Cardiac muscle cell (in vitro differentiated cells and primary cell): ENCODE measurements at regions not wholly inside any gene's neighbourhood (a gene's known extent, or its start where the extent isn't known, plus 50 kb on each side); places are given as distances from the start of the nearest gene placed in this dataset.
A peak's percentile ranks its signal among the peaks of the same experiment; 100 is the strongest.

Experiments used
- DNase-seq, 2 donors: peaks; one replicate each; pipeline versions ENCODE4 v3.0.0 to v3.0.0-alpha.2; 2010 to 2017; ENCODE audit warnings: low read depth in 1 of 2, low spot score in 1 of 2
- H3K27ac ChIP-seq: fragments of 200-600 bp; sonication (generic); 2 replicates; pipeline ENCODE4 v1.5.1; 2016
- H3K27me3 ChIP-seq: fragments of 200-600 bp; sonication (generic); 2 replicates; pipeline ENCODE4 v1.6.0; 2016; ENCODE audit warnings: control low read depth
- H3K36me3 ChIP-seq: fragments of 200-600 bp; sonication (generic); 2 replicates; pipeline ENCODE4 v1.5.1; 2016; ENCODE audit warnings: control low read depth
- H3K4me1 ChIP-seq: fragments of 200-600 bp; sonication (generic); 2 replicates; pipeline ENCODE4 v1.8.1; 2017; ENCODE audit warnings: low read depth, mild to moderate bottlenecking, mixed run types
- H3K4me3 ChIP-seq: fragments of 200-600 bp; sonication (generic); 2 replicates; pipeline ENCODE4 v1.5.1; 2016; ENCODE audit warnings: mild to moderate bottlenecking
- H3K9me3 ChIP-seq: fragments of 200-600 bp; sonication (generic); 2 replicates; pipeline ENCODE4 v1.5.1; 2017; ENCODE audit warnings: low read depth, mild to moderate bottlenecking, control low read depth
- TF ChIP-seq, protein P1 (sequence below): IDR thresholded peaks from 2 replicates; pipeline ENCODE4 v1.5.1; 2012; ENCODE audit warnings: low read depth, mild to moderate bottlenecking, low read length

DNA sequence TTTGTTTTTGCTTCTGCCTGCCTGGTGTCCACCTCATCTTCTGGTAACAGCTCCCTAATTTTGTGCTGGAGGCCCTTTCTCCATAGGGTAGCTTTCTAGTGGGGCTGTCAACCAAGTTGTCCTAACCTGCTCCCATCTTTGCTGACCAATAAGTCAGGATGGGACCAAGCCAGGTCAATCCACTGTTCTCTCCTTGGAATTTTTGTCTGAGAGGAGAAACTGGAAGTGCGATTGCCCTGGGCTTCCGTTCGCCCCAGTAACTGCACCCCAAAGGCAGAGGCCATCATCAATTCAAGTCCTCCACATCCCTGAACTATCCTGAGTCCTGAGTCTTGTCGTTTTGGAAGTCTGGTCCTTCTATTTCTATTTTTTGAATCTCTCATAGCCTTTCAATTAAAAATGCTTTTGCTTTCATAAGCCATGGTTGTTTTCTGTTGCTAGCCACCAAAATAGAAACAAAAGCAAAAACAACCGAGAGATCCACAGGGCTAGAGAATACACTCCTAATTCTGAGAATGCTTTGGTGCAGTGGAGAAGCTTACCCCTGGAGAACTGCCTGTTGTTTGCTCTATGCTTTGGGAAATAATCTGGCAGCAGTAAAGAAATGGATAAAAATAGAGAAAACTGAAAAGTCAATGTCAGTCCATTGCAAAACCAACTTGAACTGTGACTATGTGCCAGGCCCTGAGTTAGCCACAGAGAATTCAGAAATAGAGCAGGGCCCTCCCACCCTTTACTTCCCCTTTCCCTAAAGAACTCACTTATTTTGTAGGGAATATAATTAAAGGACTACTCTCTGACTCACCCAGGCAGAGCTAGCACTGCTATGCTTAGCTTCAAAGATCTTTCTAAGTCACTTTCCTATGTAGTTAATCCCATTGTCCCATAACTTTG lies 368.1 kb downstream of the CXCL12 start:
- Histone ChIP-seq H3K4me1 (no peaks in the 10 kb centered on the region), H3K36me3 (no peaks in the 10 kb centered on the region), H3K27ac (no peak overlapping the region), H3K27me3 (no peaks in the 10 kb centered on the region), H3K4me3 (no peak overlapping the region), H3K9me3 (no peaks in the 10 kb centered on the region)
- peak in 1 of 2 donors; percentile 66 for DNase-seq
- TF ChIP-seq, protein P1, sequence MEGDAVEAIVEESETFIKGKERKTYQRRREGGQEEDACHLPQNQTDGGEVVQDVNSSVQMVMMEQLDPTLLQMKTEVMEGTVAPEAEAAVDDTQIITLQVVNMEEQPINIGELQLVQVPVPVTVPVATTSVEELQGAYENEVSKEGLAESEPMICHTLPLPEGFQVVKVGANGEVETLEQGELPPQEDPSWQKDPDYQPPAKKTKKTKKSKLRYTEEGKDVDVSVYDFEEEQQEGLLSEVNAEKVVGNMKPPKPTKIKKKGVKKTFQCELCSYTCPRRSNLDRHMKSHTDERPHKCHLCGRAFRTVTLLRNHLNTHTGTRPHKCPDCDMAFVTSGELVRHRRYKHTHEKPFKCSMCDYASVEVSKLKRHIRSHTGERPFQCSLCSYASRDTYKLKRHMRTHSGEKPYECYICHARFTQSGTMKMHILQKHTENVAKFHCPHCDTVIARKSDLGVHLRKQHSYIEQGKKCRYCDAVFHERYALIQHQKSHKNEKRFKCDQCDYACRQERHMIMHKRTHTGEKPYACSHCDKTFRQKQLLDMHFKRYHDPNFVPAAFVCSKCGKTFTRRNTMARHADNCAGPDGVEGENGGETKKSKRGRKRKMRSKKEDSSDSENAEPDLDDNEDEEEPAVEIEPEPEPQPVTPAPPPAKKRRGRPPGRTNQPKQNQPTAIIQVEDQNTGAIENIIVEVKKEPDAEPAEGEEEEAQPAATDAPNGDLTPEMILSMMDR = no peak

DNA sequence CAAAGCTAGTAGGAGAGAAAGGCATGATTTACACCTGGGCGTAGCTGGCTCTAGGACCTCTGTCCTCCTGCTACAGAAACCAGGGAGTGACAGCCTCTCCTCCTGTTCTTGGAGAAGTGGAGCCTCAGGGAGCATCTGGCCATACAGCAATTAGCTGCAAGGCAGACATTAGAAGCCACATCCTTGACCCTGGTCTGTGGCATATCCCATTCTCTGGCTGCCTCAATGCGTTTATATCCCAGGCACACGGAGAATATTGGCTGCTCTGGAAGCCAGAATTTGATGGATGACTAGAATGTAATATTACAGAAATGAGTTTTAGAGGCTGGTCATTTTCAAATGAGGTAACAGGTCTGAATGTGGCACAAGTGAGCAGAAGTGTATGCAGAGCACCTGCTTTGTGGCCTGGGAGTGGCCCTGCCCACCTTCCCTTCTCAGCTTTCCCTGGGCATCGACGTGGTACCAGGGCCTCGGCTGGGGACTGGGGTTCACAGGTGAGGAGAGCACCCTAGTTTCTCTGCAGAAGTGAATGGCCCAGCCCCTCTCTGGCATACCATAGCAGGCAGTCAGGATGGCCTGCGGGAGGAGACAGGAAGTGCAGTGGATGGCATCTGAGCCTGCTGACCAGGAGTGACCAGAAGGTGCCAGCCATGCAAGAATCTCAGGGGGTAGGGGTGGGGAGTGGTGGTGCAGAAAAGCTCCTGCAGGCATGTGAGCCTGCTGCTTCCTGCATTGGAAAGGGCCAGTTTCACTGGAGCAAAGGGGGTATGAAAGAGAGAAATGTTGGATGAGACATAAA lies 367.2 kb upstream of the ZNF32 start:
- Histone ChIP-seq H3K4me1 (no peaks in the 10 kb centered on the region), H3K9me3 (no peaks in the 10 kb centered on the region), H3K36me3 (no peaks in the 10 kb centered on the region), H3K27me3 (no peaks in the 10 kb centered on the region), H3K27ac (no peak overlapping the region), H3K4me3 (no peak overlapping the region)
- DNase-seq = no peak
- TF ChIP-seq, protein P1 = no peak

DNA sequence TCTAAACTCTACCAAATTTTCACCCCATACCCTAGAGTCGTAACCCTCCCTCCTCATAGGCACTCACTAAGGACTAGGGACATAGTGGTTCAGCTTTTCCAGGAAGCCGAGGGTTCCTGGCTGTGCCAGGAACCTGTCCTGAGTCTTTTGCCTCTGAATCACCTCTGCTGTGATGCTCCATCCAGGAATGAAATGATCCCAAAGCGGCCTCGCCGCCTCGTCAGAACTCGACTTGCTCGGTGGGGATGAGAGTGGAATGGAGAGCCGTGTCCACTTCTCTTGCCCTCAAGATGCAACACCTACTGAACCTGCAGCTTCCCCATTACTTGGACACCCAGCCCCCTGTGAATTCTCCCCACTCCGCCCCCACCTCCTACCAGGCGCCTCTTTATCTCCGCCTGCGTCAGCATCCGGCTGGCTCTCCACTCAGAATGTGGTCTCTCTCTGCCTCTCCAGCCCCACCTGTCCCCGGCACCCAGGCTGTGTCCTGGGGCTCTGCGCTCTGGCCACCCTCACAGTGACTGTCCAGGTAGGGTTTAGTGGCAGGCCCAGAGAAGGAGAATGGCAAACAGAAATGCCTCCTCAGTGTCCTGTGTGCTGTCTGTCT lies 366.1 kb upstream of the ZNF32 start:
- DNase-seq = no peak
- H3K27me3 ChIP-seq = no peaks in the 10 kb centered on the region
- TF ChIP-seq, protein P1 = no peak
- no peaks in the 10 kb centered on the region for H3K36me3 ChIP-seq
- H3K27ac ChIP-seq = no peak overlapping the region
- H3K4me1 ChIP-seq = no peaks in the 10 kb centered on the region
- no peak overlapping the region for H3K4me3 ChIP-seq
- H3K9me3 ChIP-seq = no peaks in the 10 kb centered on the region

DNA sequence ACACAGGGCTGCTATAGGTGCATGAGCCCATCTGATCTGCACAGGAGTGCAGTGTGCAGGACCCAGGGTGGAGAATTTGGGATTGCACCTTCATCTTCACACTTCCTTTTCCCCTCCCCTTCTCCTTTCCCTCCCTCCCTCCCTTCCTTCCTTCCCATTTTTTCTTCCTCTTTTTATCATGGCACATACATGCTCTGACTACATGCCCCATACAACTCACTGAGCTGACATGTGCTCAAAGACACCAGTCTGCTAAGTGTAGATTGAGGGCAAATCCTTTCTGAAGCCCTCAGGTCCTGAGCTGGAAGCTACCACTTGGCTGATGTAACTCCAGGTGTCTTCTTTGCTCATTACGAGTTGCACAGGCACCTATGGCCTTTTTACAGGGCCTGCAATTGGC lies 365.3 kb upstream of the ZNF32 start:
- TF ChIP-seq, protein P1 = no peak
- Histone ChIP-seq H3K36me3 (no peaks in the 10 kb centered on the region), H3K9me3 (no peaks in the 10 kb centered on the region), H3K27me3 (no peaks in the 10 kb centered on the region), H3K4me3 (no peak overlapping the region), H3K27ac (no peak overlapping the region), H3K4me1 (no peaks in the 10 kb centered on the region)
- no peak for DNase-seq

DNA sequence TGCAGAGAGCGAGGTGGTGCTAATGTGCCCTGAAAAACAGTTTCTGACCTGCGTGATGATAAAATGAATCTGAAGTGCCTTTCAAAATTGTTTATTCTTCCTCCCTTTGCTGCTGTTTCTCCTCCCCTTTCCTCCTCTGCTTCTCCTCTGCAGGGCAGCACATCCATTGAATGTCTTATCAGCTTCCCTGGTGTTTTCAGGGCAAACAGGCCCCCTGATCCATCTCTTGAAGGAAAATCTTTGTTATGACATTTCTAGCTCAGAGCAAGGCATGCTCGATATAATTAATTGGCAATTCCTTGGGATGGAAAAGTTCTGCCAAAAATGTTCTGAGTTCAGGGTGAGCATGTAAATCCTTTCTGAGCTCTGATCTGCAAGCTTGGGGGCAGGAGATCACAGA lies 364.2 kb upstream of the ZNF32 start:
- TF ChIP-seq, protein P1 = no peak
- no peaks in the 10 kb centered on the region for H3K27me3 ChIP-seq
- no peak overlapping the region for H3K4me3 ChIP-seq
- H3K4me1 ChIP-seq = no peaks in the 10 kb centered on the region
- no peak overlapping the region for H3K27ac ChIP-seq
- H3K36me3 ChIP-seq = no peaks in the 10 kb centered on the region
- no peaks in the 10 kb centered on the region for H3K9me3 ChIP-seq
- no peak for DNase-seq
